ENCODE measurements at regions not wholly inside any gene's neighbourhood (a gene's known extent, or its start where the extent isn't known, plus 50 kb on each side); places are given as distances from the start of the nearest gene placed in this dataset.
A peak's percentile ranks its signal among the peaks of the same experiment; 100 is the strongest.
"Not testable (repeated sequence)": the region's sequence is repeated elsewhere in the genome, so short reads cannot be mapped to it uniquely, and the experiment has no call there.

DNA sequence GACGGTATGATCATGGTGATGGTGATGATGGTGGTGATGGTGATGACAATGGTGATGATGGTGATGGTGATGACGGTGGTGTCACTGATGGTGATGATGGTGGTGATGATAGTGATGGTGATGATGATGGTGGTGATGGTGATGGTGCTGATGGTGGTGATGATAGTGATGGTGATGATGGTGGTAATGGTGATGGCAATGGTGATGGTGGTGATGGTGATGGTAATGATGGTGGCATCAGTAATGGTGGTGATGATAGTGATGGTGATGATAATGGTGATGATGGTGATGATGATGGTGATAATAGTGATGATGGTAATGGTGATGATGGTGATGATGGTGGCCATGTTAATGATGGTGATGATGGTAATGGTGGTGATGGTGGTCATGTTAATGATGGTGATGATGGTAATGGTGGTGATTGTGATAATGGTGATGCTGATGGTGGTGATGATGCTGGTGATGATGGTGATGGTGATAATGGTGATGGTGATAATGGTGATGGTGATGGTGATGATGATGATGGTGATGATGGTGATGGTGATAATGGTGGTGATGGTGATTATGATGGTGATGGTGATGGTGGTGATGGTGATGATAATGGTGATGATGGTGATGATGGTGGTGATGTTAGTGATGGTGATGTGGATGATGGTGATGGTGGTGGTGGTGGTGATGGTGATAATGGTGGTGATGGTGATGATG, 107.2 kb downstream of the C16orf95 start:
- DNase-seq (ENCODE audit: insufficient read length): no peak
- no peak for TF ChIP-seq POLR2A (IDR thresholded peaks at IDR 0.05; ENCODE audit: low read depth, low read length)
- no peak for TF ChIP-seq POLR2AphosphoS5 (IDR thresholded peaks at IDR 0.05; ENCODE audit: low read depth, low read length)
- FAIRE-seq: peak; percentile 57

DNA sequence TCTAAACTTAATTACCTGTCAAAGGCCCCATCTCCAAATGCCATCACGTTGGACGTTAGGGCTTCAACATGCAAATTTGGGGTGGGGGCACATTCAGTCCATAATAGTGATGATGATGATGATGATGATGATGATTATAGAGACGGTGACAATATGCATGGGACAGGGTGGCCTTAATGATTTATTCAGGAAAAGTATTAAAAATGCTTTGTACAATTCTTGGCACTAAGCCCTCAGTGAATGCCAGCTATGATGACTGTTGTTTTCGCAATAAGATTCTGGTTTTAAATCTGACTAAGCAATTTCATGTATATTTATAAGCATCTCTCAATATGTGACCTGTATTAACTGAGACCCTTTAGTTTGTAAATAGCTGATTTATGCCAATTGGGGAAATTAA, 106.3 kb downstream of the C16orf95 start:
- no peak for TF ChIP-seq POLR2A (IDR thresholded peaks at IDR 0.05; ENCODE audit: low read depth, low read length)
- TF ChIP-seq POLR2AphosphoS5 (IDR thresholded peaks at IDR 0.05; ENCODE audit: low read depth, low read length): no peak
- TF ChIP-seq TAF1 (IDR thresholded peaks at IDR 0.05; ENCODE audit: borderline replicate concordance, low read depth, low read length): no peak
- FAIRE-seq (no peak), DNase-seq (ENCODE audit: insufficient read length) (no peak)

DNA sequence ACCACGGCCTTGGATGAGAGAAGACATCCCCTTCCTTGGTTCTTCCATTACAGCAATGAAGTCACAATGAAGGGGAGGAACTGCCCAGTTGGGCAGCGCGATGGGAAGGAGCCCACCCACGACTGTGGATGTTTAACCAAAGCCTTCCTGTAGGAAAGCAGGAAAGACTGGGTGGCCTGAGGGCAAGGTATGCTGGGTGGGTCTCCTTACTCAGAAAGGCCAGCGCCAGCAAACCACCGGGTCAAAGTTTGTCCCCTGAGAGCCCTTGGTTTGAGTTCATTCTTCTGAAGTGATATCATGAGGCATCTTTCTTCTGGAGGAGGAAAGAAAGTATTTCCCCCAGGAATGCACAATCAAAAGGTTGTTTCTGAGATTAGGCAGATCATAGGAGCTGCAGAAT, 105.2 kb downstream of the C16orf95 start:
- TF ChIP-seq POLR2AphosphoS5 (IDR thresholded peaks at IDR 0.05; ENCODE audit: low read depth, low read length): no peak
- TF ChIP-seq POLR2A (IDR thresholded peaks at IDR 0.05; ENCODE audit: low read depth, low read length): no peak
- no peak for TF ChIP-seq TAF1 (IDR thresholded peaks at IDR 0.05; ENCODE audit: borderline replicate concordance, low read depth, low read length)
- FAIRE-seq (no peak), DNase-seq (ENCODE audit: insufficient read length) (no peak)

- FAIRE-seq: no peak
- TF ChIP-seq POLR2A (IDR thresholded peaks at IDR 0.05; ENCODE audit: low read depth, low read length) (no peak), POLR2AphosphoS5 (IDR thresholded peaks at IDR 0.05; ENCODE audit: low read depth, low read length) (no peak), TAF1 (IDR thresholded peaks at IDR 0.05; ENCODE audit: borderline replicate concordance, low read depth, low read length) (no peak)
- DNase-seq (ENCODE audit: insufficient read length): no peak
Observed at GRCh38 chr16:87213536-87213935, 103.7 kb downstream of the C16orf95 start.

DNA sequence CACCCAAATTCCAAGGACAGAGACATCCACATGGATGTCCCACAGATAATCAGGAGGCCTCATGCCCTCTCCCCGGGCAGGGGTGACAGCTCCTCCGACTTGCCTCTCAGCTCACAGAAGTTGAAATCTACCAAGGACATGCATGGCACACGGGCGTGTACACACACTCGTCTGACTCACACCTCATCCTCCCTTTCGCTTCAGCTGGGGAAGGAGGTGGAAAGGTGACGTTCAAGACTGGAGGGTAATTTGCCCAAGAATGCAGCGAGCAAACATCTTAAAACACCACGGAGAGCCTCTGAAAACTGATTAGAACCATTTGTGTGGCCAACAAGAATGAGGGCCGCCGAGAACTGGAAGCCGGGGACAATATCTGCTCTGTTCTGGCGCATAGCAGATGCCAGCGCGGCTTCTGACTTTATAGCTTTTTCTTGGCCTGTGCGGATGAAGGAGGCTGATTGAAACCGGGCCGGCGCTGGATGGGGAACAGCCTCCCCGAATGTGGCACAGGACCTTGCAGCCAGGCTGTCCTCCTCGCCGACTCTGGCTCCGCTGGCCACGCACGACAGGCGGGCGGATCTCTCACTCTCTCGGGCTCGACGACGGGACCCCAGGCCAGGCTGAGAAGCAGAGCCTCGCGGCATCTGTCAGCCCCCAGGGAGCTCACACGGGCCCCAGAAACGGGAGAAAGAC, 100.9 kb downstream of the C16orf95 start:
- DNase-seq (ENCODE audit: insufficient read length) (no peak), FAIRE-seq (no peak)
- TF ChIP-seq POLR2A (IDR thresholded peaks at IDR 0.05; ENCODE audit: low read depth, low read length) (no peak), TAF1 (IDR thresholded peaks at IDR 0.05; ENCODE audit: borderline replicate concordance, low read depth, low read length) (no peak), POLR2AphosphoS5 (IDR thresholded peaks at IDR 0.05; ENCODE audit: low read depth, low read length) (no peak)

DNA sequence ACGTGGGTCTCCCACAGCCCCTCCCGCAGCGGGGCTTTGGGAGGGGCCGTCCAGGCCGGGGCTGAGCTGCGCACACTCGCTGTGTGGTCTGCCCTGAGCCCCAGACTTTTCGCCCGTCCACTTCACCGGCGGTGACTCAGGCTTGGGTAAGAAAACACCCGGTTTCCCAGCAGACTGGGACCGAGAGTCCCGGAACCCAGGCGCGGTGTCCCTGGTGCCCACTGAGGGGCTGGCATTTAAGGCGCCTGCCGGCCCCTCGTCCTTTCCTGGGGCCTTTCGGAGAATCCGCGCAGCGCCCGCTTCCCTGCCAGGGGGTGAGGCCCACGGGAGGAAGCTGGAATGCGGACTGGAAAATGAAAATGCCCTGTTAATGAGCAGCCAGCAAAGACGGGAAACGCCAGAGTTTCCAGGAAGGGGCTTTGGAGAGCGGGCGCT, 100.3 kb downstream of the C16orf95 start:
- DNase-seq (ENCODE audit: insufficient read length) (no peak), FAIRE-seq (no peak)
- TF ChIP-seq TAF1 (IDR thresholded peaks at IDR 0.05; ENCODE audit: borderline replicate concordance, low read depth, low read length): no peak
- no peak for TF ChIP-seq POLR2A (IDR thresholded peaks at IDR 0.05; ENCODE audit: low read depth, low read length)
- no peak for TF ChIP-seq POLR2AphosphoS5 (IDR thresholded peaks at IDR 0.05; ENCODE audit: low read depth, low read length)

GRCh38 chr16:87217802-87218201, 99.4 kb downstream of the C16orf95 start:
- not testable (repeated sequence) for FAIRE-seq; DNase-seq (ENCODE audit: insufficient read length)

DNA sequence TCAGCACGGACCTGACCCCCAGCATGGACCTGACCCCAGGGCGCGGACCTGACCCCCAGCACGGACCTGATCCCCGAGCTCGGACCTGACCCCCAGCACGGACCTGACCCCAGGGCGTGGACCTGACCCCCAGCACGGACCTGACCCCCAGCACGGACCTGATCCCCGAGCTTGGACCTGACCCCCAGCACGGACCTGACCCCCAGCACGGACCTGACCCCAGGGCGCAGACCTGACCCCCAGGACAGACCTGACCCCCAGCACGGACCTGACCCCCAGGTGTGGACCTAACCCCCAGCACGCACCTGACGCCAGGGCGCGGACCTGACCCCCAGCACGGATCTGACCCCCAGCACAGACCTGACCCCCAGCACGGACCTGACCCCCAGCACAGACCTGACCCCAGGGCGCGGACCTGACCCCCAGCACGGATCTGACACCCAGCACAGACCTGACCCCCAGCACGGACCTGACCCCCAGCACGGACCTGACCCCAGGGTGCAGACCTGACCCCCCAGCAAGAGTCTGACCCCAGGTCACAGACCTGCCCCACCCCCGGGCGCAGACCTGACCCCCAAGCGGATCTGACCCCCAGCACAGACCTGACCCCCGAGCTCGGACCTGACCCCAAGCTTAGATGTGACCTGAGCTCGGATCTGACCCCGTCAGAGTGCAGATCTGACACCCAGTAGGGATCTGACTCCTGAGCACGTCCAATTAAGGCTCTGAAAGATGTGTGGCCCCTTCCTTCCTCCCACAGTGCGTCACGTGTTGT, 98.7 kb downstream of the C16orf95 start:
- TF ChIP-seq POLR2A (IDR thresholded peaks at IDR 0.05; ENCODE audit: low read depth, low read length) (no peak), POLR2AphosphoS5 (IDR thresholded peaks at IDR 0.05; ENCODE audit: low read depth, low read length) (no peak)
- FAIRE-seq (no peak), DNase-seq (ENCODE audit: insufficient read length) (no peak)

DNA sequence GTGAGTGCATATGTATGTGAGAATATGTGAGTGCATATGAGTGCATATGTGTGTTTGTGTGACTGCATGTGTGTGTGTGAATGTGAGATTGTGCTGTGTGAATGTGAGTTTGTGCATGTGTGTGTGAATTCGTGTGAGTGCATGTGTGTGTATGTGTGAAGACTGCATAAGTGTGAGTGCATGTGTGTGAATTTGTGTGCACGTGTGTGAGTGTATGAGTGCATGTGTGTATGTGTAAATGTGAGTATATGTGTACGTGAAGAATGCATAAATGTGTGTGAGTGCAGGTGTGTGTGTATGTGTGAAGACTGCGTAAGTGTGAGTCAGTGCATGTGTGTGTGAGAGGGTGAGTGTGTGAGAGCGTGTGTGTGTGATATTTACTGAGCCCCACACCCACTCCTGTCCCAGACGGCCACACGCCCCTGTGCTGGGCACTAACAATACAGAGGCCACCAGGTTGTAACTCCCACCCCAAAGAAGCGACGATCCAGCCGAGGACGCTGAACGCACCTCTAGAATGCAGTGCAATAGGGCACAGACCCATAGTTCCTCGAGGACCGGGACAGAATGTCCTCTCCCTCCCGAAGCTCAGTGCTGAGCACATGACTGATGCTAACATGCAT, 97.8 kb downstream of the C16orf95 start:
- no peak for FAIRE-seq
- no peak for DNase-seq (ENCODE audit: insufficient read length)
- TF ChIP-seq TAF1 (IDR thresholded peaks at IDR 0.05; ENCODE audit: borderline replicate concordance, low read depth, low read length) (no peak), POLR2AphosphoS5 (IDR thresholded peaks at IDR 0.05; ENCODE audit: low read depth, low read length) (no peak), POLR2A (IDR thresholded peaks at IDR 0.05; ENCODE audit: low read depth, low read length) (no peak)

DNA sequence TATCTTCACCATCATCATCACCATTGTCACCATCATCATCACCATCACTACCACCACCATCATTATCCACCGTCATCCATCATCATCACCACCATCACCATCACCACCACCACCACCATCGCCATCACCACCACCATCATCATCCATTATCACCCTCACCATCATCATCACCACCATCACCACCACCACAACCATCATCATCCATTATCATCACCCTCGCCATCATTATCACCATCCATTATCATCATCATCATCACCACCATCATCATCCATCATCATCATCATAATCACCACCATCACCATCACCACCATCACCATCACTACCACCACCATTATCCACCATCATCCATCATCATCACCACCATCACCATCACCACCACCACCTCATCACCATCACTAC, 95.6 kb downstream of the C16orf95 start:
- no peak for TF ChIP-seq POLR2A (IDR thresholded peaks at IDR 0.05; ENCODE audit: low read depth, low read length)
- no peak for TF ChIP-seq POLR2AphosphoS5 (IDR thresholded peaks at IDR 0.05; ENCODE audit: low read depth, low read length)
- no peak for TF ChIP-seq TAF1 (IDR thresholded peaks at IDR 0.05; ENCODE audit: borderline replicate concordance, low read depth, low read length)
- DNase-seq (ENCODE audit: insufficient read length) (no peak), FAIRE-seq (no peak)

- FAIRE-seq (no peak), DNase-seq (ENCODE audit: insufficient read length) (no peak)
- TF ChIP-seq POLR2A (IDR thresholded peaks at IDR 0.05; ENCODE audit: low read depth, low read length) (no peak), TAF1 (IDR thresholded peaks at IDR 0.05; ENCODE audit: borderline replicate concordance, low read depth, low read length) (no peak), POLR2AphosphoS5 (IDR thresholded peaks at IDR 0.05; ENCODE audit: low read depth, low read length) (no peak)
Observed at GRCh38 chr16:87222335-87222734, 94.9 kb downstream of the C16orf95 start.

Measured in GM12892 (cell line).